GM12878 (cell line): ENCODE measurements at regions not wholly inside any gene's neighbourhood (a gene's known extent, or its start where the extent isn't known, plus 50 kb on each side); places are given as distances from the start of the nearest gene placed in this dataset.

ENCODE experiments used
- ATAC-seq: fragments of 200-7000 bp; cut with Tn5 transposase; 3 replicates; pipeline ENCODE4 v1.9.1; 2020; ENCODE audit warnings: mild to moderate bottlenecking, moderate library complexity
- BruUV-seq: library from RNA; stranded (reverse); fragments of 400-500 nt; replicated peaks from 2 replicates; lab custom pipeline; 2021; lab: Mats Ljungman, UMichigan
- CTCF ChIA-PET: fragments of 300-600 bp; sonication (Branson Sonifier 250); formaldehyde crosslinking; extraction: SDS; loops from one replicate; lab custom pipeline; 2021; ENCODE audit warnings: inconsistent platforms; lab: Yijun Ruan, JAX
- POLR2A ChIA-PET: fragments of 350-600 bp; formaldehyde crosslinking; extraction: SDS; loops from one replicate; lab custom pipeline; 2021; ENCODE audit warnings: inconsistent platforms; lab: Charles Lee
- RAD21 ChIA-PET: fragments of 300-600 bp; sonication (Branson Sonifier 250); formaldehyde crosslinking; loops from one replicate; lab custom pipeline; 2023; ENCODE audit warnings: antibody characterized with exemption; ENCODE audit not compliant: unreplicated experiment; lab: Charles Lee
- SMC1A ChIA-PET: fragments of 300-600 bp; sonication (Branson Sonifier 250); formaldehyde crosslinking; loops from one replicate; lab custom pipeline; 2023; ENCODE audit not compliant: unreplicated experiment, uncharacterized antibody; lab: Charles Lee
- DNase-seq: peaks from one replicate; pipeline ENCODE4 v3.0.0-alpha.2; 2011; ENCODE audit warnings: low read depth, low spot score
- FAIRE-seq: peaks from 3 replicates; lab custom pipeline; 2011; peaks lifted over from hg19 to GRCh38; lab: Jason Lieb, UNC
- H2AFZ ChIP-seq: 2 replicates; pipeline ENCODE4 v1.6.0; 2011; ENCODE audit warnings: low read depth, low read length, control low read depth; ENCODE audit not compliant: control insufficient read depth
- H3K27ac ChIP-seq: 2 replicates; pipeline ENCODE4 v1.5.1; 2011; ENCODE audit warnings: control low read depth; ENCODE audit not compliant: control insufficient read depth, insufficient read depth
- H3K27me3 ChIP-seq, 2 experiments: replicated peaks in 1 of 2; 2 replicates each; pipeline versions ENCODE4 v1.6.0 to v1.6.1; 2011; ENCODE audit warnings: low read length in 1 of 2; ENCODE audit not compliant: control insufficient read depth in 2 of 2, insufficient read depth in 2 of 2
- H3K36me3 ChIP-seq, 2 experiments: 2 replicates each; pipeline ENCODE4 v1.5.1; 2011; ENCODE audit warnings: low read length in 1 of 2; ENCODE audit not compliant: control insufficient read depth in 2 of 2, insufficient read depth in 2 of 2
- H3K4me1 ChIP-seq: 2 replicates; pipeline ENCODE4 v1.6.1; 2011; ENCODE audit warnings: mild to moderate bottlenecking, low read length, moderate library complexity, mixed read lengths; ENCODE audit not compliant: control insufficient read depth, insufficient read depth
- H3K4me2 ChIP-seq: 2 replicates; pipeline ENCODE4 v1.6.0; 2011; ENCODE audit warnings: control low read depth; ENCODE audit not compliant: control insufficient read depth, insufficient read depth
- H3K4me3 ChIP-seq: fragments of 200-600 bp; sonication (generic); 2 replicates; pipeline ENCODE4 v1.5.1; 2016
- H3K79me2 ChIP-seq: 2 replicates; pipeline ENCODE4 v1.6.0; 2011; ENCODE audit warnings: low read length; ENCODE audit not compliant: control insufficient read depth, insufficient read depth
- H3K9ac ChIP-seq: 2 replicates; pipeline ENCODE4 v1.8.0; 2011; ENCODE audit warnings: low read length, control low read depth, mixed read lengths; ENCODE audit not compliant: control insufficient read depth, insufficient read depth
- H3K9me3 ChIP-seq: replicated peaks from 3 replicates; pipeline ENCODE4 v1.5.1; 2011; ENCODE audit warnings: mild to moderate bottlenecking, low read length; ENCODE audit not compliant: control insufficient read depth, insufficient read depth
- H4K20me1 ChIP-seq: 2 replicates; pipeline ENCODE4 v1.6.0; 2011; ENCODE audit not compliant: control insufficient read depth, insufficient read depth
- BMI1 ChIP-seq: fragments of 450-650 bp; IDR thresholded peaks from 2 replicates; pipeline ENCODE4 v1.6.1; 2016; ENCODE audit warnings: mild to moderate bottlenecking, moderate library complexity, borderline replicate concordance
- BRCA1 ChIP-seq: IDR thresholded peaks from 2 replicates; pipeline ENCODE4 v1.6.1; 2011; ENCODE audit warnings: low read depth, low read length, improper control_type of control experiment
- CHD2 ChIP-seq: IDR thresholded peaks from 2 replicates; pipeline ENCODE4 v1.6.1; 2011; ENCODE audit warnings: low read depth, low read length, improper control_type of control experiment, borderline replicate concordance
- CREM ChIP-seq: IDR thresholded peaks from 2 replicates; pipeline ENCODE4 v1.6.1; 2014; ENCODE audit warnings: antibody characterized with exemption, low read depth
- E2F4 ChIP-seq: IDR thresholded peaks from 2 replicates; pipeline ENCODE4 v1.6.1; 2012; ENCODE audit warnings: low read depth, low read length, improper control_type of control experiment
- KAT2A ChIP-seq: conservative IDR thresholded peaks from 2 replicates; pipeline ENCODE4 v1.6.1; 2011; ENCODE audit warnings: low read depth, low read length; ENCODE audit not compliant: control insufficient read depth
- RAD21 ChIP-seq: IDR thresholded peaks from 2 replicates; pipeline ENCODE4 v1.6.1; 2011; ENCODE audit warnings: mild to moderate bottlenecking, low read depth, low read length, moderate library complexity; ENCODE audit not compliant: insufficient read depth
- RCOR1 ChIP-seq: conservative IDR thresholded peaks from 2 replicates; pipeline ENCODE4 v1.6.1; 2012; ENCODE audit warnings: low read depth, low read length, improper control_type of control experiment
- RFX5 ChIP-seq: IDR thresholded peaks from 2 replicates; pipeline ENCODE4 v1.6.1; 2011; ENCODE audit warnings: low read depth, low read length, improper control_type of control experiment
- TCF3 ChIP-seq: IDR thresholded peaks from 2 replicates; pipeline ENCODE4 v1.6.1; 2012; ENCODE audit warnings: low read depth, mild to moderate bottlenecking, low read length, borderline replicate concordance; ENCODE audit not compliant: insufficient read depth
- ZNF384 ChIP-seq: IDR thresholded peaks from 2 replicates; pipeline ENCODE4 v1.6.1; 2012; ENCODE audit warnings: low read depth, mild to moderate bottlenecking, low read length, improper control_type of control experiment, borderline replicate concordance
- in situ Hi-C: fragments of 300-500 bp; cut with MboI; formaldehyde crosslinking; loops from 9 replicates; pipeline ENCODE4 v1.14.3; 2018; ENCODE audit warnings: mixed read lengths
- intact Hi-C: fragments of 100-400 bp; cut with micrococcal nuclease; formaldehyde crosslinking; loops from one replicate; pipeline ENCODE4 v1.14.2; 2022; ENCODE audit not compliant: unreplicated experiment
- TF ChIP-seq, protein P1 (sequence below): fragments of 450-650 bp; IDR thresholded peaks from 2 replicates; pipeline ENCODE4 v1.6.1; 2017; ENCODE audit warnings: mild to moderate bottlenecking, moderate library complexity

GRCh38 chr18:13989199-13989598, 73.9 kb upstream of the MC2R start:
- FAIRE-seq (no peak), ATAC-seq (no peak), DNase-seq (no peak)
- H3K27ac ChIP-seq: no peak overlapping the region
- H3K36me3 ChIP-seq: no peaks in the 10 kb centered on the region
- H3K27me3 ChIP-seq: no peaks in the 10 kb centered on the region
- RAD21 ChIA-PET: no interaction called here
- H2AFZ ChIP-seq: no peak overlapping the region
- H3K79me2 ChIP-seq: no peaks in the 10 kb centered on the region
- H3K4me1 ChIP-seq: no peaks in the 10 kb centered on the region
- SMC1A ChIA-PET: interaction anchor here (0.5 kb wide), 1 partner anchor 585 kb away, joined by 3 read pairs; no protein-coding TSS in a partner anchor
- H3K9me3 ChIP-seq: no peaks in the 10 kb centered on the region
- CTCF ChIA-PET: no interaction called here
- POLR2A ChIA-PET: no interaction called here
- no peak overlapping the region for H3K9ac ChIP-seq
- in situ Hi-C loops: no loop called here
- H3K4me3 ChIP-seq: no peak overlapping the region
- no peaks in the 10 kb centered on the region for H4K20me1 ChIP-seq
- no peak overlapping the region for H3K4me2 ChIP-seq
- BruUV-seq: no TSS peak
- TF ChIP-seq E2F4 (no peak), BMI1 (no peak), RCOR1 (no peak), ZNF384 (no peak), RFX5 (no peak), BRCA1 (no peak), CHD2 (no peak), CREM (no peak), RAD21 (no peak), TCF3 (no peak), KAT2A (no peak)
- TF ChIP-seq, protein P1, sequence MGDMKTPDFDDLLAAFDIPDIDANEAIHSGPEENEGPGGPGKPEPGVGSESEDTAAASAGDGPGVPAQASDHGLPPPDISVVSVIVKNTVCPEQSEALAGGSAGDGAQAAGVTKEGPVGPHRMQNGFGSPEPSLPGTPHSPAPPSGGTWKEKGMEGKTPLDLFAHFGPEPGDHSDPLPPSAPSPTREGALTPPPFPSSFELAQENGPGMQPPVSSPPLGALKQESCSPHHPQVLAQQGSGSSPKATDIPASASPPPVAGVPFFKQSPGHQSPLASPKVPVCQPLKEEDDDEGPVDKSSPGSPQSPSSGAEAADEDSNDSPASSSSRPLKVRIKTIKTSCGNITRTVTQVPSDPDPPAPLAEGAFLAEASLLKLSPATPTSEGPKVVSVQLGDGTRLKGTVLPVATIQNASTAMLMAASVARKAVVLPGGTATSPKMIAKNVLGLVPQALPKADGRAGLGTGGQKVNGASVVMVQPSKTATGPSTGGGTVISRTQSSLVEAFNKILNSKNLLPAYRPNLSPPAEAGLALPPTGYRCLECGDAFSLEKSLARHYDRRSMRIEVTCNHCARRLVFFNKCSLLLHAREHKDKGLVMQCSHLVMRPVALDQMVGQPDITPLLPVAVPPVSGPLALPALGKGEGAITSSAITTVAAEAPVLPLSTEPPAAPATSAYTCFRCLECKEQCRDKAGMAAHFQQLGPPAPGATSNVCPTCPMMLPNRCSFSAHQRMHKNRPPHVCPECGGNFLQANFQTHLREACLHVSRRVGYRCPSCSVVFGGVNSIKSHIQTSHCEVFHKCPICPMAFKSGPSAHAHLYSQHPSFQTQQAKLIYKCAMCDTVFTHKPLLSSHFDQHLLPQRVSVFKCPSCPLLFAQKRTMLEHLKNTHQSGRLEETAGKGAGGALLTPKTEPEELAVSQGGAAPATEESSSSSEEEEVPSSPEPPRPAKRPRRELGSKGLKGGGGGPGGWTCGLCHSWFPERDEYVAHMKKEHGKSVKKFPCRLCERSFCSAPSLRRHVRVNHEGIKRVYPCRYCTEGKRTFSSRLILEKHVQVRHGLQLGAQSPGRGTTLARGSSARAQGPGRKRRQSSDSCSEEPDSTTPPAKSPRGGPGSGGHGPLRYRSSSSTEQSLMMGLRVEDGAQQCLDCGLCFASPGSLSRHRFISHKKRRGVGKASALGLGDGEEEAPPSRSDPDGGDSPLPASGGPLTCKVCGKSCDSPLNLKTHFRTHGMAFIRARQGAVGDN: no peak
- intact Hi-C loops: no loop called here
